Erythroblast (primary cell): ENCODE measurements at regions not wholly inside any gene's neighbourhood (a gene's known extent, or its start where the extent isn't known, plus 50 kb on each side); places are given as distances from the start of the nearest gene placed in this dataset.

Experiments
- GATA1 ChIP-seq: IDR thresholded peaks from 2 replicates; pipeline ENCODE4 v1.6.1; 2011; ENCODE audit warnings: low read depth, mild to moderate bottlenecking, control low read depth, low read length, moderate library complexity
- POLR2A ChIP-seq: IDR thresholded peaks from 2 replicates; pipeline ENCODE4 v1.6.1; 2011; ENCODE audit warnings: mild to moderate bottlenecking, low read length

DNA sequence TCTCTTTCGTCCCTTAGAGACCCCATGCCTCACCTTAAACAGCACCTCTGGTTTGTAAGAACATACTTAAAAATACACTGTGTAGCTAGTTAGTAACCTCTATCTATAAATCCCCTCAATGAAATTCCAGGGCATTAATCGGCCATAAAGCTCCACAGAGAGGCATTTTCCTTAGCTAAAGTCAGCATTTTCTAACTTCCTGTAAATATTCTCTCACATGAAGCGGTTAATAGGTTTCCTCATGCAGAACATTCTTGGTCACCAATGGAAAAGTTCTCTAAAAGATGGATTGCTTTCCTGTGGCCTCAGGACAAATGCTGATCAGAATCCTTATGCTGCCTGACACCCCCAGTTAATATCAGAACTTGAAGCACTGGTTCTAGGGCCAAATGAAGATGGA, 248.6 kb upstream of the BOD1L1 start:
- TF ChIP-seq POLR2A (no peak), GATA1 (no peak)
